HG03025 (cell line): ENCODE measurements at regions not wholly inside any gene's neighbourhood (a gene's known extent, or its start where the extent isn't known, plus 50 kb on each side); places are given as distances from the start of the nearest gene placed in this dataset.
A peak's percentile ranks its signal among the peaks of the same experiment; 100 is the strongest.

Experiments
- ATAC-seq: cut with Tn5 transposase; IDR thresholded peaks from one replicate; pipeline ENCODE4 v1.9.1; 2021; ENCODE audit warnings: mild to moderate bottlenecking, moderate library complexity; ENCODE audit not compliant: unreplicated experiment, low FRiP score

- ATAC-seq = no peak
Measured at GRCh38 chr3:88209356-88209755, 59.6 kb downstream of the C3orf38 start.

- no peak for ATAC-seq
Measured at GRCh38 chr3:88211096-88211890, 61.5 kb downstream of the C3orf38 start.

- ATAC-seq = peak; percentile 61
Measured at GRCh38 chr3:88219138-88219792, 69.5 kb downstream of the C3orf38 start.

GRCh38 chr3:88220126-88220525 is 70.4 kb downstream of the C3orf38 start:
- no peak for ATAC-seq

GRCh38 chr3:88221726-88222125 is 72.0 kb downstream of the C3orf38 start:
- ATAC-seq = no peak

GRCh38 chr3:88222343-88222742 is 72.6 kb downstream of the C3orf38 start:
- ATAC-seq = no peak

GRCh38 chr3:88225326-88226008 is 75.7 kb downstream of the C3orf38 start:
- ATAC-seq = no peak

- no peak for ATAC-seq
Measured at GRCh38 chr3:88226910-88227309, 77.2 kb downstream of the C3orf38 start.

- ATAC-seq = no peak
Measured at GRCh38 chr3:88230638-88231037, 80.9 kb downstream of the C3orf38 start.

- no peak for ATAC-seq
Measured at GRCh38 chr3:88231207-88231606, 81.4 kb downstream of the C3orf38 start.

GRCh38 chr3:88231632-88232031 is 81.9 kb downstream of the C3orf38 start:
- ATAC-seq = no peak

- no peak for ATAC-seq
Measured at GRCh38 chr3:88235102-88235501, 85.3 kb downstream of the C3orf38 start.

- ATAC-seq = no peak
Measured at GRCh38 chr3:88239870-88240269, 90.1 kb downstream of the C3orf38 start.

GRCh38 chr3:88248658-88249057 is 98.9 kb downstream of the C3orf38 start:
- no peak for ATAC-seq

- no peak for ATAC-seq
Measured at GRCh38 chr3:88259045-88259444, 109.3 kb downstream of the C3orf38 start.

GRCh38 chr3:88262527-88262926 is 112.8 kb downstream of the C3orf38 start:
- ATAC-seq = no peak

- ATAC-seq = no peak
Measured at GRCh38 chr3:88263417-88264100, 113.8 kb downstream of the C3orf38 start.

GRCh38 chr3:88267441-88267840 is 117.7 kb downstream of the C3orf38 start:
- ATAC-seq = no peak

GRCh38 chr3:88267847-88268246 is 118.1 kb downstream of the C3orf38 start:
- no peak for ATAC-seq

GRCh38 chr3:88280326-88280725 is 130.6 kb downstream of the C3orf38 start:
- ATAC-seq = no peak
